WTC11 (cell line): ENCODE measurements at regions not wholly inside any gene's neighbourhood (a gene's known extent, or its start where the extent isn't known, plus 50 kb on each side); places are given as distances from the start of the nearest gene placed in this dataset.
"Not testable (repeated sequence)": the region's sequence is repeated elsewhere in the genome, so short reads cannot be mapped to it uniquely, and the experiment has no call there.

Experiments
- ATAC-seq: fragments of 200-7000 bp; cut with Tn5 transposase; 2 replicates; pipeline ENCODE4 v1.10.0; 2021; ENCODE audit warnings: mild to moderate bottlenecking, moderate library complexity
- CTCF ChIA-PET: fragments of 300-600 bp; sonication (Branson Sonifier 250); formaldehyde crosslinking; loops from one replicate; lab custom pipeline; 2021; ENCODE audit warnings: antibody characterized with exemption; lab: Charles Lee
- POLR2A ChIA-PET: fragments of 350-600 bp; sonication (Branson Sonifier 250); formaldehyde crosslinking; loops from one replicate; lab custom pipeline; 2021; ENCODE audit warnings: antibody characterized with exemption; lab: Charles Lee
- DNase-seq: peaks from one replicate; pipeline ENCODE4 v3.0.0; 2021; ENCODE audit warnings: low spot score
- H3K27ac Mint-ChIP-seq: 2 replicates; pipeline ENCODE4 v1.8.0; 2021; ENCODE audit warnings: mixed read lengths
- H3K27me3 Mint-ChIP-seq: 2 replicates; pipeline ENCODE4 v1.8.0; 2021; ENCODE audit warnings: low read depth, mild to moderate bottlenecking, moderate library complexity, mixed read lengths
- H3K36me3 Mint-ChIP-seq: 2 replicates; pipeline ENCODE4 v1.8.0; 2021; ENCODE audit warnings: mixed read lengths
- H3K4me1 Mint-ChIP-seq: 2 replicates; pipeline ENCODE4 v1.8.0; 2022; ENCODE audit warnings: mixed read lengths
- H3K4me3 Mint-ChIP-seq: 2 replicates; pipeline ENCODE4 v1.8.0; 2021; ENCODE audit warnings: mild to moderate bottlenecking, moderate library complexity, mixed read lengths
- H3K9me3 Mint-ChIP-seq: 2 replicates; pipeline ENCODE4 v1.8.0; 2021; ENCODE audit warnings: mixed read lengths
- IRF2 ChIP-seq: sonication (generic); formaldehyde crosslinking; IDR thresholded peaks from 2 replicates; pipeline ENCODE4 v1.8.0; 2022; ENCODE audit warnings: low read depth, missing genetic modification reagents, borderline replicate concordance
- TP53 ChIP-seq: sonication (generic); formaldehyde crosslinking; IDR thresholded peaks from 2 replicates; pipeline ENCODE4 v1.8.1; 2023; ENCODE audit warnings: mild to moderate bottlenecking, missing genetic modification reagents
- ZBTB21 ChIP-seq: sonication (generic); formaldehyde crosslinking; IDR thresholded peaks from 2 replicates; pipeline ENCODE4 v1.8.1; 2023; ENCODE audit warnings: mild to moderate bottlenecking, missing genetic modification reagents, borderline replicate concordance
- ZNF416 ChIP-seq: fragments of 250-450 bp; sonication (Bioruptor Pico); IDR thresholded peaks from 2 replicates; pipeline ENCODE4 v1.9.0; 2021; ENCODE audit warnings: mild to moderate bottlenecking, inconsistent platforms
- TF ChIP-seq, protein P1 (sequence below): fragments of 250-450 bp; sonication (Bioruptor Pico); IDR thresholded peaks from 2 replicates; pipeline ENCODE4 v1.8.0; 2021; ENCODE audit warnings: mild to moderate bottlenecking
- TF ChIP-seq, protein P2 (sequence below): fragments of 250-450 bp; sonication (Bioruptor Pico); IDR thresholded peaks from 2 replicates; pipeline ENCODE4 v2.1.2; 2022; ENCODE audit warnings: mild to moderate bottlenecking, moderate library complexity
- TF ChIP-seq, protein P3 (sequence below): fragments of 250-450 bp; sonication (Bioruptor Pico); IDR thresholded peaks from 2 replicates; pipeline ENCODE4 v1.9.0; 2021; ENCODE audit warnings: mild to moderate bottlenecking
- TF ChIP-seq, protein P4 (sequence below): sonication (generic); formaldehyde crosslinking; IDR thresholded peaks from 2 replicates; pipeline ENCODE4 v1.8.1; 2023; ENCODE audit warnings: mild to moderate bottlenecking, missing genetic modification reagents
- TF ChIP-seq, protein P5 (sequence below): sonication (generic); formaldehyde crosslinking; IDR thresholded peaks from 2 replicates; pipeline ENCODE4 v1.8.1; 2023; ENCODE audit warnings: mild to moderate bottlenecking, missing genetic modification reagents, moderate library complexity

DNA sequence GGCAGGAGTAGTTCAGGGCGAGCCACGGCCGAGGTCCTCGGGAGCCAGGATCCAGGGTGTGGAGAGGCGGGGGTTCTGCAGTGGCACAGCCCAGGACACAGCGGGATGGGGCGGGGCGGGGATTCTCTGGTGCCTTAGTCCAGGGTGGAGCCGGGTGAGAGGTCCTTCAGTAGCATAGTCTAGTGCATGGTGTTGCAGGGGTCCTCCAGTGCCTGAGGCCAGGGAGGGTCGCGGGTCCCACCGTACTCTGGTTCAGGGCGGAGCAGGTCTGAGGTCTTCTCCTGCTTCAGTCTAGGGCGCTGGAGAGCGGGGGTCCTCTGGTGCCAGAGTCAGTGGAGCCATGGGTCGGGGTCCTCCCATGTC lies 131.1 kb downstream of the CCDC74A start (continued):
- TF ChIP-seq, protein P1, sequence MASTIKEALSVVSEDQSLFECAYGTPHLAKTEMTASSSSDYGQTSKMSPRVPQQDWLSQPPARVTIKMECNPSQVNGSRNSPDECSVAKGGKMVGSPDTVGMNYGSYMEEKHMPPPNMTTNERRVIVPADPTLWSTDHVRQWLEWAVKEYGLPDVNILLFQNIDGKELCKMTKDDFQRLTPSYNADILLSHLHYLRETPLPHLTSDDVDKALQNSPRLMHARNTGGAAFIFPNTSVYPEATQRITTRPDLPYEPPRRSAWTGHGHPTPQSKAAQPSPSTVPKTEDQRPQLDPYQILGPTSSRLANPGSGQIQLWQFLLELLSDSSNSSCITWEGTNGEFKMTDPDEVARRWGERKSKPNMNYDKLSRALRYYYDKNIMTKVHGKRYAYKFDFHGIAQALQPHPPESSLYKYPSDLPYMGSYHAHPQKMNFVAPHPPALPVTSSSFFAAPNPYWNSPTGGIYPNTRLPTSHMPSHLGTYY = no peak
- TF ChIP-seq, protein P2, sequence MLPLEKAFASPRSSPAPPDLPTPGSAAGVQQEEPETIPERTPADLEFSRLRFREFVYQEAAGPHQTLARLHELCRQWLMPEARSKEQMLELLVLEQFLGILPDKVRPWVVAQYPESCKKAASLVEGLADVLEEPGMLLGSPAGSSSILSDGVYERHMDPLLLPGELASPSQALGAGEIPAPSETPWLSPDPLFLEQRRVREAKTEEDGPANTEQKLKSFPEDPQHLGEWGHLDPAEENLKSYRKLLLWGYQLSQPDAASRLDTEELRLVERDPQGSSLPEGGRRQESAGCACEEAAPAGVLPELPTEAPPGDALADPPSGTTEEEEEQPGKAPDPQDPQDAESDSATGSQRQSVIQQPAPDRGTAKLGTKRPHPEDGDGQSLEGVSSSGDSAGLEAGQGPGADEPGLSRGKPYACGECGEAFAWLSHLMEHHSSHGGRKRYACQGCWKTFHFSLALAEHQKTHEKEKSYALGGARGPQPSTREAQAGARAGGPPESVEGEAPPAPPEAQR = no peak
- TF ChIP-seq, protein P3, sequence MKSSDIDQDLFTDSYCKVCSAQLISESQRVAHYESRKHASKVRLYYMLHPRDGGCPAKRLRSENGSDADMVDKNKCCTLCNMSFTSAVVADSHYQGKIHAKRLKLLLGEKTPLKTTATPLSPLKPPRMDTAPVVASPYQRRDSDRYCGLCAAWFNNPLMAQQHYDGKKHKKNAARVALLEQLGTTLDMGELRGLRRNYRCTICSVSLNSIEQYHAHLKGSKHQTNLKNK = no peak
- TF ChIP-seq IRF2 (CRISPR knock-in tag) = no peak
- TF ChIP-seq TP53 = no peak
- TF ChIP-seq, protein P4, sequence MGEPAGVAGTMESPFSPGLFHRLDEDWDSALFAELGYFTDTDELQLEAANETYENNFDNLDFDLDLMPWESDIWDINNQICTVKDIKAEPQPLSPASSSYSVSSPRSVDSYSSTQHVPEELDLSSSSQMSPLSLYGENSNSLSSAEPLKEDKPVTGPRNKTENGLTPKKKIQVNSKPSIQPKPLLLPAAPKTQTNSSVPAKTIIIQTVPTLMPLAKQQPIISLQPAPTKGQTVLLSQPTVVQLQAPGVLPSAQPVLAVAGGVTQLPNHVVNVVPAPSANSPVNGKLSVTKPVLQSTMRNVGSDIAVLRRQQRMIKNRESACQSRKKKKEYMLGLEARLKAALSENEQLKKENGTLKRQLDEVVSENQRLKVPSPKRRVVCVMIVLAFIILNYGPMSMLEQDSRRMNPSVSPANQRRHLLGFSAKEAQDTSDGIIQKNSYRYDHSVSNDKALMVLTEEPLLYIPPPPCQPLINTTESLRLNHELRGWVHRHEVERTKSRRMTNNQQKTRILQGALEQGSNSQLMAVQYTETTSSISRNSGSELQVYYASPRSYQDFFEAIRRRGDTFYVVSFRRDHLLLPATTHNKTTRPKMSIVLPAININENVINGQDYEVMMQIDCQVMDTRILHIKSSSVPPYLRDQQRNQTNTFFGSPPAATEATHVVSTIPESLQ (CRISPR knock-in tag) = no peak

DNA sequence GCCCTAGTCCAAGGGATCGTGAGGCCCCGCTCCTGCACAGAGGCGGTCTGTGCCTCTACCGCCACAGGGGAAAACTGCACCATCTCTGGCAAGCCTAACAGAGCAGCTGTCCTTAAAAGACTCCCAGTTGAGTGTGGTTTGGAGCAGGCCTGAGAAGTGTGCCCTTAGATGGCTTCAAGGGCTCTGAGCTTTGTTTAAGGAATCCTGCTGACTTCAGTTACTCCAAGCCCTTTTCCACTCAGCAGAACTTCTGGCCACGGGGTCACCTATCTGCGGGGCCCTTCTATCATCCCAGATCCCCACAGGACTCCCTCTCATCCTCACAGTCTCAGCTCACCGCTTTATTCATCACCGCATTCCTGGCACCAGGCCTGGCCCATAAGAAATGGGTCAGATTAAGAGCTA lies 131.5 kb downstream of the CCDC74A start:
- Mint-ChIP-seq H3K9me3 (no peaks in the 10 kb centered on the region), H3K27me3 (no peaks in the 10 kb centered on the region), H3K4me1 (0 out of 2 replicates have a peak, but pooled peaks cover 5% of the 10 kb centered on the region), H3K36me3 (no peaks in the 10 kb centered on the region), H3K4me3 (no peak overlapping the region), H3K27ac (no peak overlapping the region)
- ChIA-PET POLR2A (no interaction called here), CTCF (no interaction called here)
- ATAC-seq (no peak), DNase-seq (no peak)
- TF ChIP-seq ZNF416 (no peak), ZBTB21 (CRISPR knock-in tag) (no peak)
- TF ChIP-seq, protein P5, sequence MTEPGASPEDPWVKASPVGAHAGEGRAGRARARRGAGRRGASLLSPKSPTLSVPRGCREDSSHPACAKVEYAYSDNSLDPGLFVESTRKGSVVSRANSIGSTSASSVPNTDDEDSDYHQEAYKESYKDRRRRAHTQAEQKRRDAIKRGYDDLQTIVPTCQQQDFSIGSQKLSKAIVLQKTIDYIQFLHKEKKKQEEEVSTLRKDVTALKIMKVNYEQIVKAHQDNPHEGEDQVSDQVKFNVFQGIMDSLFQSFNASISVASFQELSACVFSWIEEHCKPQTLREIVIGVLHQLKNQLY = no peak

DNA sequence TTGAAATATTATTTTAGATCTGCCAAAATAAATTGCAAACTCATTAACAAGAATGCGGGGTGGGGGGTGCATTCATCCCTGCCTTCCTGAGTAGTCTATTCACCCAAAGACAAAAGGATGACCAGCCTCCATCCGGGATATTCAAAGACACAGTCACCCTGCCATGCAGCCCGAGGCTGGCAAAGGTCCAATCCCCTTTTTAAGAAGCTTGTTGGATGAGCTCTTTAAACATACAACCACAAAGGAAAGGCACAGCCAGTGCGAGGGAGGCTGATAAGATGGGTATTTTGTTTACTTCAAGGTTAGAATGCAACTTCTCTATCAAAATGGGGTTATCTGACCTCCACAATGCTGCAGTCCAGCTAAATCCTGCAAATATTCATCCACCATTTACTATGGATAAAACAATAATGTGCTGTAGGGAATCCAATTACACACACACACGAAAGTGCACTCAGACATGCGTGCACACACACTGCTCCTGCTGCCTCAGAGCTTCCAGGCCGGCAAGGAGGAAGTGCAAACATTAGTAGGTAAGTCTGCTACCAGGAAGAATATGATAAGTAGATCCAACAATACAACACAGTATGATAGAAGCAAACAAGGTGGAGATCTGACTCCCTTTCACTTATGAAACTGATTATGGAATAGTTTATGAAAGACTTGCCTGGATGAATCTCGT lies 133.6 kb downstream of the CCDC74A start:
- POLR2A ChIA-PET, H3K4me3 Mint-ChIP-seq, ATAC-seq, H3K27me3 Mint-ChIP-seq, H3K4me1 Mint-ChIP-seq, DNase-seq, H3K27ac Mint-ChIP-seq, H3K9me3 Mint-ChIP-seq, CTCF ChIA-PET, H3K36me3 Mint-ChIP-seq: not testable (repeated sequence)

DNA sequence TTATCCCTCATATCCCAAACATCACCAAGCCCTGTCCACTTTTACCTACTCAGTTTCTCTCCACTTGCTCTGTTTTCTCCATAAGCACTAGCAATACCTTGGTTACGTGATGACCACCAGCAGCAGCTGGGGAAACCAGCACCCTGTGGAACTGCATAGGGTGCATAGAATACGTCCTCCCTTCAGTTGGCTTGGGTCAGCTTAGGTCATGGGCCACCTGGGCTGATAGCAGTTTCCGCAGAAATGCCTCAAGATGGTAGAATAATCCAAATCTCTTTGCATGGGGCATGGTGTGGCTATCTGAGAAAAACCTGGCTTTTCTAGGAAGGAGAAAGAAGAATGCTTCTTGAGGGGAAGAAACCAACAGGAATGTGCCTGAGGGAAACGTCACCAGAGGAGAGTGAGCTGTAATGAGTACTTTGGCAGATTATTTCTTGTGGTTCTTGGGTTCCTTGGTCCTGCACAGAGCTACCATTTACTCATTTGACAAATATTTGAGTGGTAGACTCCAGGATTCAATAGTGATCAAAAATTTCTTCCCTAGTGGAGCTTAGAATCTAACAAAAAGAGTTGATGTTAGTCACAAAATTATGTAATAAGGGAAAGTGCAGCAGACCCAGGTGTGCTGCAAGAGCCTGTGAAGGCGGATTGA lies 134.3 kb downstream of the CCDC74A start:
- H3K27ac Mint-ChIP-seq, H3K27me3 Mint-ChIP-seq, H3K4me3 Mint-ChIP-seq, H3K4me1 Mint-ChIP-seq, POLR2A ChIA-PET, H3K9me3 Mint-ChIP-seq, DNase-seq, H3K36me3 Mint-ChIP-seq, ATAC-seq: not testable (repeated sequence)
- CTCF ChIA-PET = interaction anchor here (1.2 kb wide), 1 partner anchor 10 kb away, joined by 11 read pairs; no protein-coding TSS in a partner anchor

DNA sequence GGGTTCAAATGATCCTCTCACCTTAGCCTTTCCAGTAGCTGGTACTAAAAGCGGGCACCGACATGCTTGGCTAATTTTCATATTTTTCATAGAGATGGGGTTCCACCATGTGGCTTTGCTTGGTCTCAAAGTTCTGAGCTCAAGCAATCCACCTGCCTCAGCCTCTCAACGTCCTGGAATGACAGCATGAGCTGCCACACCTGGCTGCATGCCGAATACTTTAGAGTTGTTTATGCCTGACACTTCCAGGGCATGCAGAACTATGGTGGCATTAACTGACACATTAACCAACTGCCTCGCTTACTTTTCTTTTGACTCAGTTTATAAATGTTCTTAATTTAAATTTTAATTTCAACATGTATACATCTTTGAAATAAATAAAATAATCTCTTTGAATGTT lies 135.8 kb downstream of the CCDC74A start:
- POLR2A ChIA-PET, H3K36me3 Mint-ChIP-seq, H3K9me3 Mint-ChIP-seq: not testable (repeated sequence)

DNA sequence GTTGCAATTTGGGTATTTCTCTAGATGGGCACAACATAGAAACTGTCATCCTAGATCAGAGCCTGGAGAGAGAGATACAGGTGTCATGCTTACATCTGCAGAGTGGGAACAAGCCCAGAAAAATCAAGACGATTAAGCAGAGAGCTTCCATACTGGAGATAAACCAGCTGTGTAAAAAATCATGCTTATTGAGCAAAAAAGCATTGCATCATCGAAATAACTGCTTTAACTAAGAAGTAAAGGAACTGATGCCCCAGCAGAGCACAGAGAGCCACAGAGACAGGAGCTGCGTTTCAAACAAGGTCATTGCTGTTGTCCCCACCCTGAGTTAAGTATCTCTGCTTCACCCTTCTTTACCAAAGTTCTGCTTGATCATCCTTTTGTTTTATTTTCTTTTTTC lies 138.0 kb downstream of the CCDC74A start:
- H3K36me3 Mint-ChIP-seq = peaks cover 14% of the 10 kb centered on the region
- ATAC-seq = not testable (repeated sequence)

More for the DNA sequence above, 135.8 kb downstream of the CCDC74A start:
- DNase-seq, CTCF ChIA-PET, H3K27me3 Mint-ChIP-seq, H3K4me1 Mint-ChIP-seq, H3K27ac Mint-ChIP-seq, ATAC-seq, H3K4me3 Mint-ChIP-seq: not testable (repeated sequence)

DNA sequence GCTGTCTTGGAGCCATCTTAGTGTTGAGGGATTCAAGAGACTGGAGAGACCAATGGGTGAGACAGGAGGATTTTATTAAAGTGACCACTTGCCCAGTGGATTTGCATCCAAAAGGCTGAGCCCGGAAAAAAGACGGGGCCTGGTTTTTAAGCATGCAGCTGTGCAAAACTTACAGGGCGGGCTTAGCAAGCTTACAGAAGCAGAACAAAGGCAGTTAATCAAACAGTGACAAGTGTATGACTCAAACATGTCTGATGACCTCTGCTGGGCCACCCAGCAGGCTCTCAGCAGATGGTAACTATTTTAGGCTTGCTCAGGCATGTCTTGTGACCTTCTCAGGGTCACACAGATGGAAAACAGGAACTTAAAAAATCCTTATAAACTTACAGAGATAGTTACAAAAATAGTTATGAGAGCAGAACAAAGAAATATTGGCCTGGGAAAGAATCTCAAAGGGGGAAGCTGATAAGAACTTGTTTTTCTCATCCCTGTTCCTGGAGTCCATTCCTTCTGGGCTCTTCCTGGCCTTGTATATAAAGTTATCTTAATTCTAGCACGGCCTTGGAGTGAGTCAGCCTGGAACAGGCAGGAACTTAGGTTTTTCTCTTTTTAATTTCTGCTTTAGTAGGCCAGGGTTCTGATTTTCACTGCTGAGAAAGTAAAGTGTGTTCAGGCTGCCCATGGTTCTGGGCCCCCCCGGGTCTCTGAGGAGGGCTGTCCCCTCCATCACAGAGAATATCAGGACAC lies 141.3 kb downstream of the CCDC74A start:
- H3K4me1 Mint-ChIP-seq, POLR2A ChIA-PET, DNase-seq, CTCF ChIA-PET, H3K4me3 Mint-ChIP-seq, ATAC-seq, H3K27ac Mint-ChIP-seq: not testable (repeated sequence)
- Mint-ChIP-seq H3K9me3 (peaks cover 25% of the 10 kb centered on the region), H3K27me3 (peaks cover 35% of the 10 kb centered on the region), H3K36me3 (peaks cover 14% of the 10 kb centered on the region)

More for the DNA sequence above, 138.0 kb downstream of the CCDC74A start:
- H3K4me1 Mint-ChIP-seq, POLR2A ChIA-PET, H3K4me3 Mint-ChIP-seq, H3K27me3 Mint-ChIP-seq, H3K27ac Mint-ChIP-seq, DNase-seq: not testable (repeated sequence)
- H3K9me3 Mint-ChIP-seq = peaks cover 25% of the 10 kb centered on the region
- CTCF ChIA-PET = interaction anchor here (1.4 kb wide), 1 partner anchor 16 kb away, joined by 3 read pairs; no protein-coding TSS in a partner anchor
